GM18870 (cell line): ENCODE measurements at regions not wholly inside any gene's neighbourhood (a gene's known extent, or its start where the extent isn't known, plus 50 kb on each side); places are given as distances from the start of the nearest gene placed in this dataset.

ENCODE experiments used
- ATAC-seq: cut with Tn5 transposase; IDR thresholded peaks from one replicate; pipeline ENCODE4 v1.9.1; 2021; ENCODE audit warnings: moderate library complexity; ENCODE audit not compliant: unreplicated experiment

- ATAC-seq = no peak
These were observed 312.2 kb upstream of the ATP2B1 start for GRCh38 chr12:90020881-90021280.

GRCh38 chr12:90020436-90020835 lies 311.8 kb upstream of the ATP2B1 start:
- no peak for ATAC-seq

GRCh38 chr12:90020014-90020413 lies 311.4 kb upstream of the ATP2B1 start:
- ATAC-seq = no peak

DNA sequence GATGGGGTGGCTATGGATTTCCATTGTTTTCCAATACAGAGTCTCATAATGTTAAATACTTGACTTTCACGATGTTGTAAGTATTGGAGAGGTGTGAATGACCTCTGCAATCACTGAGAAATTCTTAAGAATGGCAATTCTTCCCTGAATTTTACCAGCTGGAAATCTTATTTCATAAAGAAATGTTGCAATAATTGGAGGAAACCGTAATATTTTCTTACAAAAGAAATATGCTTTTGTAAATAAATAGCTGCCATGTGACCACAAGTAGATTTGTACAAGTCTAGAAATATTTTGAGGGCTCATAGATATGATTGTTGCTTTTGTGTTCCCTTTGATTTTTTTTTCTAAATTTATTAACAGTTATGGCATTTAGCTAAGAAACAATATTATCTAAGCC lies 308.7 kb upstream of the ATP2B1 start:
- ATAC-seq = no peak

- ATAC-seq = no peak
These were observed 306.6 kb upstream of the ATP2B1 start for GRCh38 chr12:90015228-90015627.

DNA sequence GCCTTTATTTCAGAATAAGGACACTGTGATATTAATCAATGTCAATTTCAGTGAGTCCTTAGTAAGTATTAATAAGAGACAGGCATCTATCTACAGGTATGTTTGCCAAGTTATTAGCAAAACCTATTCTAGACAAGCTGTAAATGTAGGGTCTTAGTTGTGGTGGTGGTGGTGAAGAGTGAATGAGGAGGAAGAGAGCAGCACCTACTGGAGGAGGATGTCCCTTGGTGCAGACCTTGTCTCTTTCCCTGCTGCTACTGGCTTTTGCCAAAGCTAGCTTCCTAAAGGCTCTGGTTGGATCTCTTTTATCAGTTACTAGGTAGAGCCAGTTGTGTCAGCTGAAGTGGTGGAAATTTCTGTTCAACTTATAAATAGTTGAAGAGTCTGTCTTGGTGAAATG lies 304.8 kb upstream of the ATP2B1 start:
- ATAC-seq = peak; percentile 59

DNA sequence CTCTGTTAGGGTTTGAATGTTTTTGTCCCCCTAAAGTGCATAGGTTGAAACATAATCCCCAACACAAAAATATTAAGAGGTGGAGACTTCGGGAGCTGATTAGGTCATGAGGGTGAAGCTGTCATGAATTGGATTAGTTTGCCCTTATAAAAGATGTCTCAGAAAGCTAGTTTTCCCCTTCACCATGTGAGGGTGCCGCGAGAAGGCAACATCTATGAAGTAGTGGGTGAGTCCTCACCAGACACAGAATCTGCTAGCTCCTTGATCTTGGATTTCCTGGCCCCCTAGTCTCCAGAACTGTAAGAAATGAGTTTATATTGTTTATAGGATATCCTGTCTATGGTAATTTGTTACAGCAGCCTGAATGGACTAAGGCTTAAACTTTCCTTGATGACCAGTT lies 301.5 kb upstream of the ATP2B1 start:
- ATAC-seq = no peak

DNA sequence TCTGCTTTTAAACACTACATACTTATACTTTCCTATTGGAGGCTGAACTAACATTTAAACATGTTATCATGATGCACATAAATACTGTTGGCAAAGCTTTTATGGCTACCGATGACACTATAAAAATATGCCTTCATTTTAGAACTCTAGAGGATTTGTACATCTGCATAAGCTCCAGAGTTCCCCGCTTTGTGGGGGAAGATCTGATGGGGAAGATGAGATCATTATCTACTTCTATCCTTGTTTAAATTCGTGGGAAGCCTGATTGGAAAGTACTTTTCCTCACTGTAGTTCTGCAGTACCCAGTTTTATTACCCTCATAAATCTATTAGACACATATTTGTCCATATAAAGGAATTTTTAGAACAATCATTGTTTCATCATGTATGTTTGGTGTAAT lies 299.6 kb upstream of the ATP2B1 start:
- no peak for ATAC-seq

- no peak for ATAC-seq
These were observed 295.9 kb upstream of the ATP2B1 start for GRCh38 chr12:90004319-90005074.

GRCh38 chr12:90003688-90004087 lies 295.1 kb upstream of the ATP2B1 start:
- no peak for ATAC-seq

DNA sequence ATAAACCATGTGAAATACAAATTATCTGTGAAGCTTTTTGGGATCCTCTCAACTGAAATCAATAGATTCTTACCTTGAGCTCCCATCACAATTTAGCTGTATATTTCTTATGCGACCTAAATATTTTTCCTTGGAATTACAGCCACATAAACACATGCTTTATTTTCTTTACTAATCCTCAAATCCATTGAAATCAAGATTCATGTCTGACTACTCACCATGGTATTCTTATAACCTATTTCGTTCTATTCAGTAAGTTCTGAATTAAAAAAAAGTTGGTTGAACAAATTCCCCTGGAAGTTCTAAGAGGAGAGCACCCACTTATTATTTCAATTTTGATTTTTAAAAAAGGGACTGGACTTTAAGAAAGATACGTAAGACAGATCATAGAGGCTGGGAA lies 292.1 kb upstream of the ATP2B1 start:
- ATAC-seq = no peak

GRCh38 chr12:89999699-90000505 lies 291.3 kb upstream of the ATP2B1 start:
- ATAC-seq = peak; percentile 54

DNA sequence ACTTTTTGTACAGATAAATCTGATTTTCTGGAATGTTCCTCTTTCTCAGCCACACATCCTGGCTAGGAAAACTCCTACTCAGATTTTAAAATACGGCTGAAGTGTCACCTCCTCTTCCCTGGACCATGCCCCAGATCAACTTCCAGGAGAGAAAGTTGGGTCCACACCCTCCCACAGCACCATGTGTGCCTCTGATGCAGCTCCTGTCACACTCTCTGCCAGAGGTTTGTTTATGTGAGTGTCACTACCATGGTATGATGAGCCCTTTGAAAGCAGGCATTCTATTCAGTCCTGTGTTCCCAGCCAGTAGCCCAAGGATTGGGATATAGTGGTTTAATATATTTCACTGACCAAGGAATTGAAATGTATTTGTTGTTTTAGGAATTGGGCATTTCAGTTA lies 287.2 kb upstream of the ATP2B1 start:
- no peak for ATAC-seq

GRCh38 chr12:89994911-89995310 lies 286.3 kb upstream of the ATP2B1 start:
- no peak for ATAC-seq

DNA sequence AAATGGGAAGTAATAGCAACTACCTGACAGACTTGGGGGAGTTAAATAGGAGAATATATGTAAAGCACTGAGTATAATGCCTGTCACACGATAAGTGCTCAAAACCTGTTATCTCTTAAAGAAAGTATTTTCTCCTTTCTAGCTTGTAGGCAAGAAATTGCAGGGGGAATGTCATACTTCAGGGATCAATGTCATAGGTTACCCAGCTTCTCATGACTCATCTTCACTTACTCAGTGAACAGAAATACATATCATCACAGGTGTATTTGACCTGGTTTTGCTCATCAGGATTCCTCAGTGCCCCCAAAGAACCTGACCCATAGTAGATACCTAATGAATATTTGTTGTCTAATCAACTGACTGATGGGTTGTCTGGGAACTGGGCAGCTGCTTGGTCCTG lies 285.0 kb upstream of the ATP2B1 start:
- no peak for ATAC-seq

- no peak for ATAC-seq
These were observed 284.2 kb upstream of the ATP2B1 start for GRCh38 chr12:89992668-89993451.

- ATAC-seq = no peak
These were observed 283.4 kb upstream of the ATP2B1 start for GRCh38 chr12:89991807-89992590.

- no peak for ATAC-seq
These were observed 279.7 kb upstream of the ATP2B1 start for GRCh38 chr12:89988188-89988915.

DNA sequence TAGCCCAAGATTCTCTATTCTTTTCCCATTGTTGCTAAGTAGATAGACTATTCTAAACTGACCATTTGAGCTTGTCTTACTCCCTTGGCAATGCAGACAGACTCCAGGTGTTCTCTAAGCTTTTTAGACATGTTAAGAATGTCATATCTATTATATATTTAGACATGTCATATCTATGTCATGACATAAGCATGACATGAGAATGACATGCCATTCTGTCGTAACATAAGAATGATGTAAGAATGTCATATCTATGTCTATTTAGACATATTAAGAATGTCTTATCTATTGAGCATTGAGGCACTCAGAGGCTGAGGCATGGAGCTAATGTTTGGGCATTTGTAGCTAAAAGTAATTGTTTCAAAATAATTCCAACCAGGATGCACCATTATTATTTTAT lies 277.3 kb upstream of the ATP2B1 start:
- no peak for ATAC-seq

DNA sequence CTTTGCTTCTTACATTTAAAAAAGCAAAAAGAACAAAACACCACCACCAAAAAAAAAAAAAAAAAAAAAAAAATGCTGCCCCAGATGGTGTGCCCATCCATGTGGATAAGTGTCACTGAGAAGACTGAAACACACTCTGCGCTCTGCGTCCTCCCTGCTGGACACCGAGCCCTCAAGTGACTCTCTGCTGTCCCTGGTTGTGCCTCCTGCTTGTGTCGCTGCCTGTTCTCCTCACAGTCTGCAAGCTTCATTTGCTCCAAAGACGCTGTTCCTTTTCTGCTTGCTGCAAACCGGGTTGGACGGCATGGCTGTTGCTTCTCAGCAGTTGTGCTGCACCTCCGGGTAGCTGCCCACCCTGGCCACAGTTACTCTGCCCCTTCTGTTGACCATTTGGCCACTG lies 276.2 kb upstream of the ATP2B1 start:
- ATAC-seq = no peak
